CD4-positive, alpha-beta T cell (primary cell): ENCODE measurements at regions not wholly inside any gene's neighbourhood (a gene's known extent, or its start where the extent isn't known, plus 50 kb on each side); places are given as distances from the start of the nearest gene placed in this dataset.
A peak's percentile ranks its signal among the peaks of the same experiment; 100 is the strongest.

Source experiments
- ATAC-seq: fragments of 200-7000 bp; cut with Tn5 transposase; one replicate; pipeline ENCODE4 v1.10.0; 2022; ENCODE audit warnings: mild to moderate bottlenecking; ENCODE audit not compliant: poor library complexity
- CTCF ChIA-PET: fragments of 350-600 bp; sonication (Branson Sonifier 250); formaldehyde crosslinking; loops from one replicate; lab custom pipeline; 2021; ENCODE audit warnings: antibody characterized with exemption, inconsistent platforms; lab: Charles Lee
- POLR2A ChIA-PET: fragments of 350-600 bp; sonication (Branson Sonifier 250); formaldehyde crosslinking; loops from one replicate; lab custom pipeline; 2021; ENCODE audit warnings: antibody characterized with exemption, inconsistent platforms; lab: Charles Lee
- DNase-seq, 14 experiments: peaks; one replicate each; pipeline ENCODE4 v3.0.0-alpha.2; 2013 to 2020; ENCODE audit warnings: mixed read lengths in 2 of 14
- H3K27ac ChIP-seq, 2 donors: one replicate each; pipeline versions ENCODE4 v1.5.1 to v1.7.0; 2013; ENCODE audit warnings: low read length in 2 of 2, low read depth in 1 of 2, mild to moderate bottlenecking in 1 of 2
- H3K27me3 ChIP-seq, 2 experiments: 1 replicate in 1 of 2; 2 replicates in 1 of 2; pipeline versions ENCODE4 v1.6.1 to v1.7.0; 2013; ENCODE audit warnings: low read length in 2 of 2, control low read depth in 1 of 2, mild to moderate bottlenecking in 1 of 2, moderate library complexity in 1 of 2; ENCODE audit not compliant: insufficient read depth in 2 of 2, control insufficient read depth in 1 of 2
- H3K36me3 ChIP-seq: one replicate; pipeline ENCODE4 v1.6.1; 2013; ENCODE audit warnings: low read length, control low read depth; ENCODE audit not compliant: insufficient read depth
- H3K4me1 ChIP-seq: one replicate; pipeline ENCODE4 v1.6.1; 2013; ENCODE audit warnings: low read length, control low read depth; ENCODE audit not compliant: insufficient read depth
- H3K4me3 ChIP-seq: one replicate; pipeline ENCODE4 v1.5.1; 2013; ENCODE audit warnings: mild to moderate bottlenecking, low read length, moderate library complexity
- H3K9me3 ChIP-seq, 2 experiments: 1 replicate in 1 of 2; 2 replicates in 1 of 2; pipeline versions ENCODE4 v1.6.1 to v1.7.0; 2013; ENCODE audit warnings: low read length in 2 of 2, mild to moderate bottlenecking in 2 of 2, control low read depth in 1 of 2, moderate library complexity in 1 of 2; ENCODE audit not compliant: control insufficient read depth in 1 of 2, insufficient read depth in 1 of 2
- H3K27ac Mint-ChIP-seq: one replicate; pipeline ENCODE4 v1.8.0; 2020; ENCODE audit warnings: mixed read lengths
- H3K27me3 Mint-ChIP-seq: one replicate; pipeline ENCODE4 v1.8.0; 2021; ENCODE audit warnings: mixed read lengths
- H3K36me3 Mint-ChIP-seq: one replicate; pipeline ENCODE4 v1.8.0; 2021; ENCODE audit warnings: low read depth, mixed read lengths
- H3K4me1 Mint-ChIP-seq: one replicate; pipeline ENCODE4 v1.8.0; 2021; ENCODE audit warnings: low read depth, mixed read lengths
- H3K4me3 Mint-ChIP-seq: one replicate; pipeline ENCODE4 v1.8.0; 2020; ENCODE audit warnings: mild to moderate bottlenecking, mixed read lengths
- H3K9me3 Mint-ChIP-seq: one replicate; pipeline ENCODE4 v1.8.0; 2020; ENCODE audit warnings: mixed read lengths
- intact Hi-C, 2 experiments: fragments of 100-400 bp; cut with DNase I in 1 of 2; cut with micrococcal nuclease in 1 of 2; formaldehyde crosslinking; loops; one replicate each; pipeline versions ENCODE4 v1.15.1 to v1.9.0; 2023 to 2025; cut with DNase I, micrococcal nuclease
- TF ChIP-seq, protein P1 (sequence below): fragments of 200-600 bp; IDR thresholded peaks from one replicate; pipeline ENCODE4 v1.8.0; 2022; ENCODE audit warnings: antibody characterized with exemption, mild to moderate bottlenecking

GRCh38 chr12:98001430-98001829, 514.0 kb upstream of the TMPO start:
- H3K4me3 Mint-ChIP-seq = no peak overlapping the region
- no peak overlapping the region for H3K27ac Mint-ChIP-seq
- Histone ChIP-seq H3K27ac (no peak overlapping the region), H3K9me3 (no peaks in the 10 kb centered on the region), H3K27me3 (peaks cover 0 to 6% of the 10 kb centered on the region in 2 experiments), H3K4me3 (no peak overlapping the region), H3K36me3 (no peaks in the 10 kb centered on the region), H3K4me1 (no peaks in the 10 kb centered on the region)
- H3K9me3 Mint-ChIP-seq = no peaks in the 10 kb centered on the region
- DNase-seq (no peak), ATAC-seq (no peak)
- H3K36me3 Mint-ChIP-seq = no peaks in the 10 kb centered on the region
- ChIA-PET POLR2A (no interaction called here), CTCF (no interaction called here)
- H3K27me3 Mint-ChIP-seq = peaks cover 22% of the 10 kb centered on the region
- no peaks in the 10 kb centered on the region for H3K4me1 Mint-ChIP-seq
- intact Hi-C loops = no loop called here
- TF ChIP-seq, protein P1, sequence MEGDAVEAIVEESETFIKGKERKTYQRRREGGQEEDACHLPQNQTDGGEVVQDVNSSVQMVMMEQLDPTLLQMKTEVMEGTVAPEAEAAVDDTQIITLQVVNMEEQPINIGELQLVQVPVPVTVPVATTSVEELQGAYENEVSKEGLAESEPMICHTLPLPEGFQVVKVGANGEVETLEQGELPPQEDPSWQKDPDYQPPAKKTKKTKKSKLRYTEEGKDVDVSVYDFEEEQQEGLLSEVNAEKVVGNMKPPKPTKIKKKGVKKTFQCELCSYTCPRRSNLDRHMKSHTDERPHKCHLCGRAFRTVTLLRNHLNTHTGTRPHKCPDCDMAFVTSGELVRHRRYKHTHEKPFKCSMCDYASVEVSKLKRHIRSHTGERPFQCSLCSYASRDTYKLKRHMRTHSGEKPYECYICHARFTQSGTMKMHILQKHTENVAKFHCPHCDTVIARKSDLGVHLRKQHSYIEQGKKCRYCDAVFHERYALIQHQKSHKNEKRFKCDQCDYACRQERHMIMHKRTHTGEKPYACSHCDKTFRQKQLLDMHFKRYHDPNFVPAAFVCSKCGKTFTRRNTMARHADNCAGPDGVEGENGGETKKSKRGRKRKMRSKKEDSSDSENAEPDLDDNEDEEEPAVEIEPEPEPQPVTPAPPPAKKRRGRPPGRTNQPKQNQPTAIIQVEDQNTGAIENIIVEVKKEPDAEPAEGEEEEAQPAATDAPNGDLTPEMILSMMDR = no peak

DNA sequence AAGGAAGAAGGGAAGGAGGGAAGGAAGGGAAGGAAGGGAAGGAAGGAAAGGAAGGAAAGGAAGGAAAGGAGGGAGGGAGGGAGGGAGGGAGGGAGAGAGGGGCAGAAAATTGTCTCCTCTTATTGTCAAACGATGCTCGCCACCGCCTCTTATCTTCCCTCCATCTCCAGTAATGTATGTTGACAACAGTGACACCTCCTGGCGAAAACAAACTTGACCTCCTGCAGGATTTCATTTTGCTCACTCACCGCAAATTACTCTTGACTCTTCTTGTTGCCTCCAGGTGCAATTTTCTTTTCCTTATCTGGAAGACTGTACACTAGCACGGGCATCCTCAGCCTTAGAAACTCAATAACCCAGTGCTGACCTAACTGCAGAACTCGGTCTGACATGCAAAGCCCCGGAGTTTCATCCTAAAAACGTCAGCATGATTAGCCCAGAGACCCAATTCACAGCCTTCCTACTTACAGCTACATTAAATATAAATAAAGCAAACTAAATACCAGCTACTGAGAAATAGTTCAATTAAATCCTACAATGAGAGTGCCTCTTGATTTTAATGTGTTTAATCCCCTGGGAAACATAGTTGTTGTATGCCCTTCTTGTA, 512.4 kb upstream of the TMPO start:
- H3K27me3 Mint-ChIP-seq = peaks cover 22% of the 10 kb centered on the region
- Histone ChIP-seq H3K27me3 (peaks cover 0 to 6% of the 10 kb centered on the region in 2 experiments), H3K27ac (no peak overlapping the region), H3K4me3 (no peak overlapping the region), H3K4me1 (no peaks in the 10 kb centered on the region), H3K9me3 (no peaks in the 10 kb centered on the region), H3K36me3 (no peaks in the 10 kb centered on the region)
- no peak overlapping the region for H3K27ac Mint-ChIP-seq
- TF ChIP-seq, protein P1 = no peak
- DNase-seq = peak in 2 of 14 experiments; percentile 14 to 16
- no peaks in the 10 kb centered on the region for H3K9me3 Mint-ChIP-seq
- no peaks in the 10 kb centered on the region for H3K4me1 Mint-ChIP-seq
- no peak overlapping the region for H3K4me3 Mint-ChIP-seq
- ChIA-PET CTCF (no interaction called here), POLR2A (no interaction called here)
- no peak for ATAC-seq
- intact Hi-C loops = no loop called here
- H3K36me3 Mint-ChIP-seq = no peaks in the 10 kb centered on the region

GRCh38 chr12:98007963-98008362, 507.4 kb upstream of the TMPO start:
- POLR2A ChIA-PET = no interaction called here
- H3K27me3 ChIP-seq = no peaks in the 10 kb centered on the region
- no peak overlapping the region for H3K27ac Mint-ChIP-seq
- no peaks in the 10 kb centered on the region for H3K36me3 ChIP-seq
- no peaks in the 10 kb centered on the region for H3K4me1 Mint-ChIP-seq
- no peak overlapping the region for H3K4me3 Mint-ChIP-seq
- H3K36me3 Mint-ChIP-seq = no peaks in the 10 kb centered on the region
- peaks cover 10% of the 10 kb centered on the region for H3K27me3 Mint-ChIP-seq
- no peaks in the 10 kb centered on the region for H3K4me1 ChIP-seq
- CTCF ChIA-PET = interaction anchor here (1.2 kb wide), 1 partner anchor 11 kb away, joined by 3 read pairs; no protein-coding TSS in a partner anchor
- DNase-seq = no peak
- H3K27ac ChIP-seq = no peak overlapping the region
- H3K9me3 Mint-ChIP-seq = no peaks in the 10 kb centered on the region
- intact Hi-C loops = no loop called here
- TF ChIP-seq, protein P1 = no peak
- no peak for ATAC-seq
- H3K9me3 ChIP-seq = no peaks in the 10 kb centered on the region
- no peak overlapping the region for H3K4me3 ChIP-seq
